T-cell (primary cell): ENCODE measurements at regions not wholly inside any gene's neighbourhood (a gene's known extent, or its start where the extent isn't known, plus 50 kb on each side); places are given as distances from the start of the nearest gene placed in this dataset.

Experiments used
- ATAC-seq, 4 experiments: fragments of 200-7000 bp in 3 of 4; fragments of 150-1000 bp in 1 of 4; cut with Tn5 transposase; replicated peaks in 1 of 4; 1 replicate in 3 of 4; 2 replicates in 1 of 4; pipeline ENCODE4 v1.10.0; 2021; ENCODE audit warnings: moderate library complexity in 3 of 4, mild to moderate bottlenecking in 2 of 4, moderate number of reproducible peaks in 1 of 4
- CTCF ChIA-PET, 2 donors: fragments of 300-600 bp; sonication (Branson Sonifier 250); formaldehyde crosslinking; loops; one replicate each; lab custom pipeline; 2022; ENCODE audit warnings: antibody characterized with exemption in 2 of 2; lab: Charles Lee
- POLR2A ChIA-PET, 2 donors: fragments of 300-600 bp; sonication (Branson Sonifier 250); formaldehyde crosslinking; loops; one replicate each; lab custom pipeline; 2022; ENCODE audit warnings: antibody characterized with exemption in 2 of 2; lab: Charles Lee
- DNase-seq, 35 experiments: peaks; one replicate each; pipeline versions ENCODE4 v3.0.0 to v3.0.0-alpha.2; 2013 to 2023
- H3K27ac ChIP-seq: one replicate; pipeline ENCODE4 v1.5.1; 2013; ENCODE audit warnings: low read length
- H3K27me3 ChIP-seq, 2 experiments: replicated peaks in 1 of 2; 1 replicate in 1 of 2; 2 replicates in 1 of 2; pipeline versions ENCODE4 v1.6.1 to v1.7.0; 2013; ENCODE audit warnings: low read length in 1 of 2, mixed read lengths in 1 of 2; ENCODE audit not compliant: control insufficient read depth in 2 of 2, insufficient read depth in 2 of 2; ENCODE audit errors: extremely low read depth in 1 of 2
- H3K36me3 ChIP-seq, 2 donors: 1 replicate in 1 of 2; 2 replicates in 1 of 2; pipeline versions ENCODE4 v1.6.1 to v1.7.0; 2013; ENCODE audit warnings: low read length in 1 of 2; ENCODE audit not compliant: control insufficient read depth in 2 of 2, insufficient read depth in 1 of 2; ENCODE audit errors: extremely low read depth in 1 of 2
- H3K4me1 ChIP-seq, 2 experiments: 1 replicate in 1 of 2; 2 replicates in 1 of 2; pipeline versions ENCODE4 v1.6.1 to v1.7.0; 2013; ENCODE audit warnings: low read length in 2 of 2, mixed read lengths in 1 of 2; ENCODE audit not compliant: insufficient read depth in 2 of 2, control insufficient read depth in 1 of 2; ENCODE audit errors: extremely low read depth in 1 of 2
- H3K4me3 ChIP-seq, 2 donors: 1 replicate in 1 of 2; 2 replicates in 1 of 2; pipeline versions ENCODE4 v1.5.1 to v1.7.0; 2013; ENCODE audit warnings: mild to moderate bottlenecking in 2 of 2, low read length in 1 of 2, moderate library complexity in 1 of 2; ENCODE audit not compliant: control insufficient read depth in 1 of 2; ENCODE audit errors: extremely low read depth in 1 of 2
- H3K9me3 ChIP-seq: 2 replicates; pipeline ENCODE4 v1.7.0; 2013
- H3K27ac Mint-ChIP-seq, 2 donors: one replicate each; pipeline ENCODE4 v1.8.0; 2020 to 2021; ENCODE audit warnings: mild to moderate bottlenecking in 2 of 2, mixed read lengths in 2 of 2
- H3K27me3 Mint-ChIP-seq, 2 donors: one replicate each; pipeline ENCODE4 v1.8.0; 2021 to 2022; ENCODE audit warnings: mixed read lengths in 2 of 2
- H3K36me3 Mint-ChIP-seq: one replicate; pipeline ENCODE4 v1.8.0; 2021; ENCODE audit warnings: mixed read lengths
- H3K4me1 Mint-ChIP-seq, 3 donors: one replicate each; pipeline ENCODE4 v1.8.0; 2020 to 2022; ENCODE audit warnings: mixed read lengths in 3 of 3, mild to moderate bottlenecking in 1 of 3
- H3K4me3 Mint-ChIP-seq, 3 donors: one replicate each; pipeline ENCODE4 v1.8.0; 2020 to 2022; ENCODE audit warnings: mild to moderate bottlenecking in 3 of 3, mixed read lengths in 3 of 3, moderate library complexity in 3 of 3
- H3K9me3 Mint-ChIP-seq, 3 donors: one replicate each; pipeline ENCODE4 v1.8.0; 2020 to 2022; ENCODE audit warnings: mixed read lengths in 3 of 3
- WGBS: methylation state at CpG from one replicate; pipeline ENCODE4 v1.1.5; 2013; ENCODE audit warnings: missing lambda C conversion rate; ENCODE audit not compliant: insufficient coverage; 5-methylcytosine and 5-hydroxymethylcytosine counted together

GRCh38 chr2:8494589-8494988 lies 187.3 kb upstream of the ID2 start:
- H3K27ac ChIP-seq, result no peak overlapping the region
- no peak for DNase-seq
- Mint-ChIP-seq H3K27ac (no peak overlapping the region), H3K27me3 (no peaks in the 10 kb centered on the region), H3K36me3 (no peaks in the 10 kb centered on the region), H3K4me3 (no peak overlapping the region), H3K9me3 (no peaks in the 10 kb centered on the region), H3K4me1 (peaks cover 0 to 13% (median 3%) of the 10 kb centered on the region in 3 donors)
- CTCF ChIA-PET, result no interaction called here
- H3K9me3 ChIP-seq, result no peaks in the 10 kb centered on the region
- POLR2A ChIA-PET, result no interaction called here
- WGBS, result 88% methylated on average over 2 of the region's 3 CpGs
- ATAC-seq, result no peak
- no peak overlapping the region for H3K4me3 ChIP-seq
- peaks cover 0 to 8% of the 10 kb centered on the region in 2 experiments for H3K4me1 ChIP-seq
- H3K27me3 ChIP-seq, result no peaks in the 10 kb centered on the region
- H3K36me3 ChIP-seq, result no peaks in the 10 kb centered on the region

GRCh38 chr2:8495189-8495989 lies 186.5 kb upstream of the ID2 start:
- ChIA-PET CTCF (no interaction called here), POLR2A (no interaction called here)
- Mint-ChIP-seq H3K27me3 (no peaks in the 10 kb centered on the region), H3K9me3 (no peaks in the 10 kb centered on the region), H3K4me1 (peaks cover 0 to 8% (median 0%) of the 10 kb centered on the region in 3 donors), H3K4me3 (no peak overlapping the region), H3K36me3 (no peaks in the 10 kb centered on the region), H3K27ac (no peak overlapping the region)
- DNase-seq, result no peak
- no peaks in the 10 kb centered on the region for H3K9me3 ChIP-seq
- H3K36me3 ChIP-seq, result no peaks in the 10 kb centered on the region
- H3K4me1 ChIP-seq, result peaks cover 0 to under 1% of the 10 kb centered on the region in 2 experiments
- no peak overlapping the region for H3K4me3 ChIP-seq
- H3K27me3 ChIP-seq, result no peaks in the 10 kb centered on the region
- 88% methylated on average over 8 of the region's 12 CpGs for WGBS
- ATAC-seq, result no peak
- H3K27ac ChIP-seq, result no peak overlapping the region

- Mint-ChIP-seq H3K27me3 (no peaks in the 10 kb centered on the region), H3K4me3 (no peak overlapping the region), H3K36me3 (no peaks in the 10 kb centered on the region), H3K4me1 (peaks cover 0 to 4% (median 0%) of the 10 kb centered on the region in 3 donors), H3K9me3 (no peaks in the 10 kb centered on the region), H3K27ac (no peak overlapping the region)
- H3K27ac ChIP-seq, result no peak overlapping the region
- no peaks in the 10 kb centered on the region for H3K9me3 ChIP-seq
- WGBS, result 94% methylated on average over 2 of the region's 4 CpGs
- no peaks in the 10 kb centered on the region for H3K36me3 ChIP-seq
- DNase-seq (no peak), ATAC-seq (no peak)
- no peak overlapping the region for H3K4me3 ChIP-seq
- no peaks in the 10 kb centered on the region for H3K27me3 ChIP-seq
- CTCF ChIA-PET, result no interaction called here
- H3K4me1 ChIP-seq, result no peaks in the 10 kb centered on the region
- POLR2A ChIA-PET, result interaction anchor here in 1 of 2 donors (0.5 kb wide), 1 partner anchor 1639 kb away, joined by 3 read pairs; no protein-coding TSS in a partner anchor
These were observed 185.8 kb upstream of the ID2 start for GRCh38 chr2:8496079-8496478.

GRCh38 chr2:8496617-8497016 lies 185.2 kb upstream of the ID2 start:
- Histone ChIP-seq H3K4me1 (no peaks in the 10 kb centered on the region), H3K27ac (no peak overlapping the region), H3K4me3 (no peak overlapping the region), H3K36me3 (no peaks in the 10 kb centered on the region), H3K9me3 (no peaks in the 10 kb centered on the region), H3K27me3 (no peaks in the 10 kb centered on the region)
- DNase-seq, result no peak
- no peak overlapping the region for H3K4me3 Mint-ChIP-seq
- no peaks in the 10 kb centered on the region for H3K36me3 Mint-ChIP-seq
- no peak overlapping the region for H3K27ac Mint-ChIP-seq
- 74% methylated on average over 2 of the region's 4 CpGs for WGBS
- H3K9me3 Mint-ChIP-seq, result no peaks in the 10 kb centered on the region
- ATAC-seq, result no peak
- ChIA-PET POLR2A (no interaction called here), CTCF (no interaction called here)
- H3K4me1 Mint-ChIP-seq, result peaks cover 0 to under 1% (median 0%) of the 10 kb centered on the region in 3 donors
- no peaks in the 10 kb centered on the region for H3K27me3 Mint-ChIP-seq

- no peak for ATAC-seq
- no peaks in the 10 kb centered on the region for H3K4me1 ChIP-seq
- no peaks in the 10 kb centered on the region for H3K4me1 Mint-ChIP-seq
- no peaks in the 10 kb centered on the region for H3K36me3 Mint-ChIP-seq
- DNase-seq, result no peak
- no peak overlapping the region for H3K27ac Mint-ChIP-seq
- H3K4me3 Mint-ChIP-seq, result no peak overlapping the region
- no peaks in the 10 kb centered on the region for H3K36me3 ChIP-seq
- H3K4me3 ChIP-seq, result no peak overlapping the region
- H3K27me3 Mint-ChIP-seq, result no peaks in the 10 kb centered on the region
- no peaks in the 10 kb centered on the region for H3K9me3 Mint-ChIP-seq
- H3K9me3 ChIP-seq, result no peaks in the 10 kb centered on the region
- no peak overlapping the region for H3K27ac ChIP-seq
- CTCF ChIA-PET, result no interaction called here
- POLR2A ChIA-PET, result interaction anchor here in 1 of 2 donors (1.1 kb wide), 1 partner anchor 39 kb away, joined by 3 read pairs; no protein-coding TSS in a partner anchor
- H3K27me3 ChIP-seq, result no peaks in the 10 kb centered on the region
- no CpG with 5 or more reads among the region's 3 CpGs for WGBS
These were observed 182.9 kb upstream of the ID2 start for GRCh38 chr2:8498994-8499393.

GRCh38 chr2:8500124-8501054 lies 181.5 kb upstream of the ID2 start:
- Histone ChIP-seq H3K4me3 (no peak overlapping the region), H3K36me3 (no peaks in the 10 kb centered on the region), H3K4me1 (no peaks in the 10 kb centered on the region), H3K9me3 (no peaks in the 10 kb centered on the region), H3K27ac (no peak overlapping the region), H3K27me3 (no peaks in the 10 kb centered on the region)
- POLR2A ChIA-PET, result no interaction called here
- no peak overlapping the region for H3K4me3 Mint-ChIP-seq
- no peaks in the 10 kb centered on the region for H3K36me3 Mint-ChIP-seq
- no peaks in the 10 kb centered on the region for H3K9me3 Mint-ChIP-seq
- no peaks in the 10 kb centered on the region for H3K27me3 Mint-ChIP-seq
- DNase-seq (no peak), ATAC-seq (no peak)
- 92% methylated on average over 8 of the region's 13 CpGs for WGBS
- CTCF ChIA-PET, result no interaction called here
- no peak overlapping the region for H3K27ac Mint-ChIP-seq
- no peaks in the 10 kb centered on the region for H3K4me1 Mint-ChIP-seq
